CD14-positive monocyte (primary cell): ENCODE measurements at regions not wholly inside any gene's neighbourhood (a gene's known extent, or its start where the extent isn't known, plus 50 kb on each side); places are given as distances from the start of the nearest gene placed in this dataset.

ENCODE experiments used
- DNase-seq, 3 donors: peaks; one replicate each; pipeline ENCODE4 v3.0.0-alpha.2; 2011 to 2022
- H2AFZ ChIP-seq: 2 replicates; pipeline ENCODE4 v1.6.0; 2012; ENCODE audit warnings: mild to moderate bottlenecking, low read depth, low read length, inconsistent platforms; ENCODE audit not compliant: insufficient read depth, poor library complexity, severe bottlenecking
- H3K27ac ChIP-seq, 2 donors: 1 replicate in 1 of 2; 2 replicates in 1 of 2; pipeline ENCODE4 v1.5.1; 2012 to 2013; ENCODE audit warnings: low read length in 2 of 2, control low read depth in 1 of 2, inconsistent platforms in 1 of 2, low read depth in 1 of 2, mild to moderate bottlenecking in 1 of 2
- H3K27me3 ChIP-seq, 2 donors: one replicate each; pipeline versions ENCODE4 v1.6.0 to v1.6.1; 2011 to 2013; ENCODE audit warnings: low read length in 2 of 2; ENCODE audit not compliant: control insufficient read depth in 2 of 2, insufficient read depth in 2 of 2
- H3K36me3 ChIP-seq, 2 donors: replicated peaks in 1 of 2; 1 replicate in 1 of 2; 2 replicates in 1 of 2; pipeline versions ENCODE4 v1.5.1 to v1.6.1; 2012 to 2013; ENCODE audit warnings: low read length in 2 of 2, control low read depth in 1 of 2, inconsistent platforms in 1 of 2, mild to moderate bottlenecking in 1 of 2; ENCODE audit not compliant: insufficient read depth in 2 of 2, control insufficient read depth in 1 of 2
- H3K4me1 ChIP-seq, 2 donors: 1 replicate in 1 of 2; 2 replicates in 1 of 2; pipeline versions ENCODE4 v1.5.1 to v1.6.1; 2012 to 2013; ENCODE audit warnings: low read length in 2 of 2, control low read depth in 1 of 2, inconsistent platforms in 1 of 2, mild to moderate bottlenecking in 1 of 2, moderate library complexity in 1 of 2; ENCODE audit not compliant: insufficient read depth in 2 of 2, control insufficient read depth in 1 of 2
- H3K4me2 ChIP-seq: replicated peaks from 2 replicates; pipeline ENCODE3; 2012; ENCODE audit warnings: low read length, moderate library complexity, mild to moderate bottlenecking; ENCODE audit not compliant: poor library complexity, severe bottlenecking; ENCODE audit errors: extremely low read depth
- H3K4me3 ChIP-seq, 3 experiments: fragments of 200-600 bp in 1 of 3; sonication (generic) in 1 of 3; replicated peaks in 1 of 3; 1 replicate in 2 of 3; 2 replicates in 1 of 3; pipeline ENCODE4 v1.5.1; 2011 to 2013; ENCODE audit warnings: low read length in 3 of 3, mild to moderate bottlenecking in 3 of 3, control low read depth in 2 of 3, low read depth in 2 of 3, inconsistent platforms in 1 of 3, moderate library complexity in 1 of 3
- H3K79me2 ChIP-seq: 2 replicates; pipeline ENCODE4 v1.6.0; 2012; ENCODE audit warnings: mild to moderate bottlenecking, control low read depth, inconsistent platforms, low read length, moderate library complexity; ENCODE audit not compliant: insufficient read depth
- H3K9ac ChIP-seq: 2 replicates; pipeline ENCODE4 v1.6.0; 2017; ENCODE audit warnings: low read length, mild to moderate bottlenecking; ENCODE audit not compliant: insufficient read depth, poor library complexity, severe bottlenecking
- H3K9me3 ChIP-seq, 2 donors: replicated peaks in 1 of 2; 1 replicate in 1 of 2; 2 replicates in 1 of 2; pipeline versions ENCODE4 v1.5.1 to v1.6.1; 2012 to 2013; ENCODE audit warnings: low read length in 2 of 2, control low read depth in 1 of 2; ENCODE audit not compliant: control insufficient read depth in 1 of 2, insufficient read depth in 1 of 2
- H4K20me1 ChIP-seq: 2 replicates; pipeline ENCODE4 v1.6.0; 2012; ENCODE audit warnings: mild to moderate bottlenecking, low read length, control low read depth, moderate library complexity; ENCODE audit not compliant: insufficient read depth
- H3K27ac Mint-ChIP-seq, 7 donors: one replicate each; pipeline ENCODE4 v1.8.0; 2020; ENCODE audit warnings: mild to moderate bottlenecking in 7 of 7, mixed read lengths in 7 of 7, moderate library complexity in 6 of 7, inconsistent platforms in 2 of 7
- H3K27me3 Mint-ChIP-seq, 3 donors: one replicate each; pipeline ENCODE4 v1.8.0; 2021 to 2022; ENCODE audit warnings: low read depth in 3 of 3, mild to moderate bottlenecking in 3 of 3, mixed read lengths in 3 of 3, moderate library complexity in 3 of 3, inconsistent platforms in 1 of 3
- H3K36me3 Mint-ChIP-seq, 2 donors: one replicate each; pipeline ENCODE4 v1.8.0; 2020; ENCODE audit warnings: mixed read lengths in 2 of 2, inconsistent platforms in 1 of 2, mild to moderate bottlenecking in 1 of 2
- H3K4me1 Mint-ChIP-seq: one replicate; pipeline ENCODE4 v1.8.0; 2020; ENCODE audit warnings: mild to moderate bottlenecking, mixed read lengths
- H3K4me3 Mint-ChIP-seq, 2 donors: one replicate each; pipeline ENCODE4 v1.8.0; 2020; ENCODE audit warnings: mild to moderate bottlenecking in 2 of 2, mixed read lengths in 2 of 2, moderate library complexity in 1 of 2
- H3K9me3 Mint-ChIP-seq, 7 donors: one replicate each; pipeline ENCODE4 v1.8.0; 2020 to 2022; ENCODE audit warnings: mixed read lengths in 7 of 7, mild to moderate bottlenecking in 6 of 7, moderate library complexity in 6 of 7, inconsistent platforms in 2 of 7
- WGBS: methylation state at CpG from one replicate; pipeline ENCODE4 v1.1.5; 2013; ENCODE audit warnings: missing lambda C conversion rate; ENCODE audit not compliant: insufficient coverage; 5-methylcytosine and 5-hydroxymethylcytosine counted together
- intact Hi-C, 2 donors: fragments of 100-400 bp; cut with micrococcal nuclease; formaldehyde crosslinking; loops; one replicate each; pipeline versions ENCODE4 v1.15.0 to v1.15.1; 2023
- TF ChIP-seq, protein P1 (sequence below): fragments of 200-600 bp; IDR thresholded peaks from one replicate; pipeline ENCODE4 v1.8.0; 2022; ENCODE audit warnings: antibody characterized with exemption, mild to moderate bottlenecking

GRCh38 chr12:82537436-82537835 lies 149.3 kb upstream of the TMTC2 start:
- no peaks in the 10 kb centered on the region for H3K36me3 ChIP-seq
- Mint-ChIP-seq H3K27ac (no peak overlapping the region), H3K4me1 (no peaks in the 10 kb centered on the region), H3K27me3 (peaks cover 0 to 2% (median 1%) of the 10 kb centered on the region in 3 donors), H3K36me3 (no peaks in the 10 kb centered on the region), H3K4me3 (no peak overlapping the region), H3K9me3 (peaks cover 0 to 7% (median 2%) of the 10 kb centered on the region in 7 donors)
- no peaks in the 10 kb centered on the region for H3K4me1 ChIP-seq
- no peaks in the 10 kb centered on the region for H3K79me2 ChIP-seq
- no peak overlapping the region for H2AFZ ChIP-seq
- 71% methylated on average over 1 of the region's 2 CpGs for WGBS
- no peaks in the 10 kb centered on the region for H4K20me1 ChIP-seq
- H3K27ac ChIP-seq: no peak overlapping the region
- H3K4me3 ChIP-seq: no peak overlapping the region
- H3K4me2 ChIP-seq: no peak overlapping the region
- H3K27me3 ChIP-seq: no peaks in the 10 kb centered on the region
- intact Hi-C loops: no loop called here
- TF ChIP-seq, protein P1, sequence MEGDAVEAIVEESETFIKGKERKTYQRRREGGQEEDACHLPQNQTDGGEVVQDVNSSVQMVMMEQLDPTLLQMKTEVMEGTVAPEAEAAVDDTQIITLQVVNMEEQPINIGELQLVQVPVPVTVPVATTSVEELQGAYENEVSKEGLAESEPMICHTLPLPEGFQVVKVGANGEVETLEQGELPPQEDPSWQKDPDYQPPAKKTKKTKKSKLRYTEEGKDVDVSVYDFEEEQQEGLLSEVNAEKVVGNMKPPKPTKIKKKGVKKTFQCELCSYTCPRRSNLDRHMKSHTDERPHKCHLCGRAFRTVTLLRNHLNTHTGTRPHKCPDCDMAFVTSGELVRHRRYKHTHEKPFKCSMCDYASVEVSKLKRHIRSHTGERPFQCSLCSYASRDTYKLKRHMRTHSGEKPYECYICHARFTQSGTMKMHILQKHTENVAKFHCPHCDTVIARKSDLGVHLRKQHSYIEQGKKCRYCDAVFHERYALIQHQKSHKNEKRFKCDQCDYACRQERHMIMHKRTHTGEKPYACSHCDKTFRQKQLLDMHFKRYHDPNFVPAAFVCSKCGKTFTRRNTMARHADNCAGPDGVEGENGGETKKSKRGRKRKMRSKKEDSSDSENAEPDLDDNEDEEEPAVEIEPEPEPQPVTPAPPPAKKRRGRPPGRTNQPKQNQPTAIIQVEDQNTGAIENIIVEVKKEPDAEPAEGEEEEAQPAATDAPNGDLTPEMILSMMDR: no peak
- H3K9ac ChIP-seq: no peak overlapping the region
- no peaks in the 10 kb centered on the region for H3K9me3 ChIP-seq
- no peak for DNase-seq

GRCh38 chr12:82554529-82554928 lies 132.2 kb upstream of the TMTC2 start:
- no peak overlapping the region for H2AFZ ChIP-seq
- H3K27ac Mint-ChIP-seq: no peak overlapping the region
- peaks cover 20 to 23% of the 10 kb centered on the region in 2 donors for H3K9me3 ChIP-seq
- 22% methylated on average over 1 of the region's 2 CpGs for WGBS
- H3K27me3 ChIP-seq: no peaks in the 10 kb centered on the region
- no peaks in the 10 kb centered on the region for H3K36me3 Mint-ChIP-seq
- H3K4me3 Mint-ChIP-seq: no peak overlapping the region
- TF ChIP-seq, protein P1: no peak
- H3K4me2 ChIP-seq: no peak overlapping the region
- no peaks in the 10 kb centered on the region for H3K79me2 ChIP-seq
- H3K4me1 Mint-ChIP-seq: no peaks in the 10 kb centered on the region
- DNase-seq: no peak
- no peaks in the 10 kb centered on the region for H4K20me1 ChIP-seq
- no peaks in the 10 kb centered on the region for H3K4me1 ChIP-seq
- no peak overlapping the region for H3K27ac ChIP-seq
- peaks cover 0 to 3% (median 2%) of the 10 kb centered on the region in 3 donors for H3K27me3 Mint-ChIP-seq
- no peaks in the 10 kb centered on the region for H3K36me3 ChIP-seq
- no peak overlapping the region for H3K4me3 ChIP-seq
- H3K9ac ChIP-seq: no peak overlapping the region
- peaks cover 5 to 18% (median 15%) of the 10 kb centered on the region in 7 donors for H3K9me3 Mint-ChIP-seq
- intact Hi-C loops: no loop called here
